ENCODE measurements at regions not wholly inside any gene's neighbourhood (a gene's known extent, or its start where the extent isn't known, plus 50 kb on each side); places are given as distances from the start of the nearest gene placed in this dataset.

DNA sequence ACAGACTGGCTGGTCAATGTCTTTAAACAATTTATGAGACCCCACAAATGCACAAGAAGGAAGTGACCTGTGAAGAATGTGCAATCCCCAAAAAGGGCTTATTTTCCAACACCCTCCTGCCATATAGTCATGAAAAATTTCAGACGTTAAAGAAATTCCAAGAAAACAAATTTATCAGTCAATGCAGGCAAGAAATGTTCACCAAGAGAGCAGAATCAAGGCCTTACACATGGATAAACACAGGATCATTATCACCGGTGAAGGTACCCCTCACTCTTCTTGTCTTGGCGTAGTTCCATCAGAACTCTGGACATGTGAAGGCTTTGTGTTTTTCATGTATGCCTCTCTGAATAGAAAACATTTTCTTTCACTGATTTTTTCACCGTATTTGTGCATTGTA is 186.7 kb upstream of the GALNTL6 start:
- intact Hi-C loops (cut with micrococcal nuclease): no loop called here
- CTCF ChIA-PET: no interaction called here
- no peak for DNase-seq
- H3K9me3 Mint-ChIP-seq: no peaks in the 10 kb centered on the region
- H3K27me3 Mint-ChIP-seq (ENCODE audit: low read depth): no peaks in the 10 kb centered on the region
- H3K4me3 Mint-ChIP-seq: no peak overlapping the region
- H3K4me1 Mint-ChIP-seq (ENCODE audit: low read depth): no peaks in the 10 kb centered on the region
- no peak overlapping the region for H3K27ac Mint-ChIP-seq
- H3K36me3 Mint-ChIP-seq (ENCODE audit: low read depth): no peaks in the 10 kb centered on the region

DNA sequence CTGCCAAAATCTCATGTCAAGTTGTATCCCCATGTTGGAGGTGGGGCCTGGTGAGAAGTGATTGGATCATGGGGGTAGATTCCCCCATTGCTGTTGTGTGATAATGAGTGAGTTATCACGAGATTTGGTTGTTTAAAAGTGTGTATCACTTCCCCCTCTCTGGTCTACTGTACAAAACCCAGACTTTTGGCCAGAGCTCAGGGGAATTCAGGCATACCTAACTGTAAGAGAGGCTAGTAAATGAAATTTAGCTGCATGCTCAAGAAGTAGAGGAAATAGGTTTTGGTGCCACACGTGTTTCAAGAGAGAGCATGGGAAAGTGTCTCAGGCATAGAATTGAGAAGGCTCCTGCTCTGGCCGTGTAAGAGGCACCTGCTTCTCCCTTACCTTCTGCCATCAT is 190.5 kb upstream of the GALNTL6 start:
- Mint-ChIP-seq H3K9me3 (no peaks in the 10 kb centered on the region), H3K27ac (no peak overlapping the region), H3K4me3 (no peak overlapping the region), H3K36me3 (ENCODE audit: low read depth) (no peaks in the 10 kb centered on the region), H3K27me3 (ENCODE audit: low read depth) (no peaks in the 10 kb centered on the region), H3K4me1 (ENCODE audit: low read depth) (no peaks in the 10 kb centered on the region)
- DNase-seq: no peak
- intact Hi-C loops (cut with micrococcal nuclease): no loop called here
- CTCF ChIA-PET: no interaction called here

DNA sequence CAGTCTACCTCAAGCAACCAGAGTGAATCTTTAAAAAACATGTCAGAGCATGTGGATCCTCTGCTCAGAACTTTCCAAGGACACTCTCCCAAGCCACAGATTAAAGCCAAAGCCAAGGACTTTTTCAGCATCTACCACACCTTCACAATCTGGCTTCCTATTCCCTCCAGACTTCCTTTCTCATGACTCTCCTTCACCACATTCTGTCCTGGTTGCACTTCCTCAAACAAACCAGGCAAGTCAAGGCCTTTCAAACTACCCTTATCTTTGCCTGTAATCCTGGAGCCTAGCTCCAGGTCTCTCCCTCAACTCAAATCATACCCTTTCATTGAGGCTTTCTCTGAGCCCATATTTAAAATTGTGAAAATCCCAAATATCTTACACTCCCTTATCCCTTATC is 191.6 kb upstream of the GALNTL6 start:
- CTCF ChIA-PET: interaction anchor here (0.9 kb wide), 1 partner anchor 322 kb away, joined by 4 read pairs; no protein-coding TSS in a partner anchor
- no peaks in the 10 kb centered on the region for H3K27me3 Mint-ChIP-seq (ENCODE audit: low read depth)
- H3K36me3 Mint-ChIP-seq (ENCODE audit: low read depth): no peaks in the 10 kb centered on the region
- no peak overlapping the region for H3K27ac Mint-ChIP-seq
- no peak overlapping the region for H3K4me3 Mint-ChIP-seq
- intact Hi-C loops (cut with micrococcal nuclease): no loop called here
- no peaks in the 10 kb centered on the region for H3K9me3 Mint-ChIP-seq
- H3K4me1 Mint-ChIP-seq (ENCODE audit: low read depth): no peaks in the 10 kb centered on the region
- DNase-seq: no peak

DNA sequence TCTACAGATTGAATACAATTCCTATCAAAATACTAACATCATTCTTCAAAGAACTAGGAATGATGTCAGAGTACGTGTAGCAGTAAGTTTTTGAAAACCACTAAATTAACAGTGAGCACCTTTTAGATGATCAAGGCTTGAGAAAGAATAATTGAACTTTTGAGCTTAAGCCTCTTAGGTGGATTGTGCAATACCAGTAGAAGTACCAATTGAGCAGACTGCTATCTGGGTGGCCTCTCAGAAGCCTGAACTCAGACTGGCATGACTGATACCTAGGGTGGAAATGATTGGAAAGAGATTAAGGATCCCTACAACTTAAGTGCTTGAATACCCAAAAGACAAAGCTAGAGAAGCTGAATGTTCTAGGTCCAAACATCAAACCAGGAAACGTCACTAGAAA is 200.3 kb upstream of the GALNTL6 start:
- Mint-ChIP-seq H3K36me3 (ENCODE audit: low read depth) (no peaks in the 10 kb centered on the region), H3K9me3 (peaks cover 1% of the 10 kb centered on the region), H3K27ac (no peak overlapping the region), H3K4me3 (no peak overlapping the region), H3K4me1 (ENCODE audit: low read depth) (no peaks in the 10 kb centered on the region), H3K27me3 (ENCODE audit: low read depth) (no peaks in the 10 kb centered on the region)
- CTCF ChIA-PET: interaction anchor here (0.6 kb wide), 1 partner anchor 1672 kb away, joined by 4 read pairs; no protein-coding TSS in a partner anchor
- intact Hi-C loops (cut with micrococcal nuclease): no loop called here
- DNase-seq: no peak

DNA sequence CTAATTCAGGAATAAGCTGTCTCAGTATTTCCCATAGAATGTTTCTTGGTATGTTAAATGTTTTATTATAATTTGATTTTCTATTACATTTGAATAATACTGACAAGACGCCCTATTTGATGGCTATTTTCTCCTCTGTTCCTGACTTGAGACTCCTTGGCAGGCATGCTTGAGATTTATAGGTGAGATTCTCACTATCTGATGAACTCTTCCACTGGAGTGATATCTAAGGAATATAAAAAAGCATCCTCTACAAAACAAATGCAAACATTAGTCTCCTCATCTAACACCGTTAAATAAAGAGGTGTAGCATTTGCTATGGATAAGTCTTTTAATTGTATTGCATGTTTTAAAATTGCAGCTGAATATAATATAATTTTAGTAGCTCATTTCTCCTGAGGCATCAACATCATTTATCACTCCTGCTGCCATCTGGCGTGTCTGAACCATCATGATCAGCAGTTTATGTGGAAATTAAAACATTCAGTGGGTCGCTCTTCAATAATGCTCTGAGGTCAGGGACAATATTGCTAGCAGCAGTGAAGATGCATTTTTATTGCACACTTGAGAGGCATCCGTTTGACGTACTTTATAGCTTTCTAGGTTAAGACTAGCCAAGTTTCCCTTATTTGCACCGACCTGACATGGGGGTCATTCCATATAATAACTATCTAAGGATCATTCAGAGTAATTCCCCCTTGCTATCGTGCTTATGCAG is 210.4 kb upstream of the GALNTL6 start:
- H3K27me3 Mint-ChIP-seq (ENCODE audit: low read depth): no peaks in the 10 kb centered on the region
- DNase-seq: no peak
- intact Hi-C loops (cut with micrococcal nuclease): no loop called here
- no peak overlapping the region for H3K4me3 Mint-ChIP-seq
- H3K36me3 Mint-ChIP-seq (ENCODE audit: low read depth): no peaks in the 10 kb centered on the region
- peaks cover 4% of the 10 kb centered on the region for H3K9me3 Mint-ChIP-seq
- no peaks in the 10 kb centered on the region for H3K4me1 Mint-ChIP-seq (ENCODE audit: low read depth)
- no peak overlapping the region for H3K27ac Mint-ChIP-seq
- CTCF ChIA-PET: no interaction called here

DNA sequence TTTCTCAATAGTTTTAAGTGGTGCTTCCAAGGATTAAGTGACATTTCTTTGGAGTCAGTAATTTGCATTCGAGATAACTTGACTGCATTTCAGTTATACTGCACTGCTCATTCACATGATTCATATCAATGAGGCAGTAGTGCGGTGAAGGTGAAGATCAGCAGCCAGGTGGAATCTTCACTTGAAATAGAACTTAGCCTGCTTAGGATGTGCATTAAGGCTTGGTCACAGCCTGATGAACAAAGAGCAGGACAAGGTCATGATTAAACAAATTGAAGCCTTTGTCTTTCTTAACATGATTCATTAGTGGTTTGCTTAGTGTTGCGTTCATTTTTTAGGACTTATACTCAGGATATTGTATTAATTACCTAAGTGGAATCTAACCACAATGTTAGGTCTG is 212.1 kb upstream of the GALNTL6 start:
- Mint-ChIP-seq H3K27ac (no peak overlapping the region), H3K4me1 (ENCODE audit: low read depth) (no peaks in the 10 kb centered on the region), H3K36me3 (ENCODE audit: low read depth) (no peaks in the 10 kb centered on the region), H3K27me3 (ENCODE audit: low read depth) (no peaks in the 10 kb centered on the region), H3K9me3 (peaks cover 5% of the 10 kb centered on the region), H3K4me3 (no peak overlapping the region)
- DNase-seq: no peak
- intact Hi-C loops (cut with micrococcal nuclease): no loop called here
- CTCF ChIA-PET: no interaction called here

DNA sequence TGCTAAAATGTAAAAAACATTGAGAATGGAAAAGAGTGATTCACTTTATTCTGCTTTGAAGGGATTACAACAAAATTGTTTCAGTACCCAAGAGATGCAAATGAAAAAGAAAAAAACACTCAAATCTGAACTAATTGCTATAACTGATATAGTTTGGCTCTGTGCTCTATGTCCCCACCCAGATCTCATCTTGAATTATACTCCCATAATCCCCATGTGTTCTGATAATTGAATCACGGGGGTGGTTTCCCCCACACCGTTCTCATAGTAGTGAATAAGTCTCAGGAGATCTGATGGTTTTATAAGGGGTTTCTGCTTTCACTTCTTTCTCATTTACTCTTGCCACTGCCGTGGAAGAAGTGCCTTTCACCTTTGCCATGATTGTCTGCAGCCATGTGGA is 213.6 kb upstream of the GALNTL6 start:
- Mint-ChIP-seq H3K4me1 (ENCODE audit: low read depth) (no peaks in the 10 kb centered on the region), H3K27me3 (ENCODE audit: low read depth) (no peaks in the 10 kb centered on the region), H3K4me3 (no peak overlapping the region), H3K9me3 (peaks cover 5% of the 10 kb centered on the region), H3K27ac (no peak overlapping the region), H3K36me3 (ENCODE audit: low read depth) (no peaks in the 10 kb centered on the region)
- CTCF ChIA-PET: no interaction called here
- intact Hi-C loops (cut with micrococcal nuclease): no loop called here
- no peak for DNase-seq

DNA sequence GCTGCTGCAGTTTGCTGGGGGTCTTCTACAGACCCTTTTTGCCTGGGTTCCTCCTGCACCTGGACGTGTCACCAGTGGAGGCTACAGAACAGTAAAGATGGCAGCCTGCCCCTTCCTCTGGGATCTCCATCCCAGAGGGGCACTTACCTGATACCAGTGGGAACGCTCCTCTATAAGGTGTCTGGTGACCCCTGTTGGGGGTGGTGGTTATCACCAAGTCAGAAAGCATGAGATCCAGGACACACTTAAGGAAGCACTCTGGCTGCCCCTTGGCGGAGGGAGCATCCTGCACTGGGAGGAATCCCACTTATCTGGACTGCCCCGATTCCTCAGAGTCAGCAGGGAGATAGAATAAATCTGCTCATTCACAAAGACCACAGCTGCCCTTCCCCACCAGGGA is 218.9 kb upstream of the GALNTL6 start:
- no peak for DNase-seq
- H3K9me3 Mint-ChIP-seq: peaks cover 3% of the 10 kb centered on the region
- CTCF ChIA-PET: no interaction called here
- no peak overlapping the region for H3K27ac Mint-ChIP-seq
- H3K4me3 Mint-ChIP-seq: no peak overlapping the region
- H3K4me1 Mint-ChIP-seq (ENCODE audit: low read depth): no peaks in the 10 kb centered on the region
- H3K27me3 Mint-ChIP-seq (ENCODE audit: low read depth): no peaks in the 10 kb centered on the region
- no peaks in the 10 kb centered on the region for H3K36me3 Mint-ChIP-seq (ENCODE audit: low read depth)
- intact Hi-C loops (cut with micrococcal nuclease): no loop called here

DNA sequence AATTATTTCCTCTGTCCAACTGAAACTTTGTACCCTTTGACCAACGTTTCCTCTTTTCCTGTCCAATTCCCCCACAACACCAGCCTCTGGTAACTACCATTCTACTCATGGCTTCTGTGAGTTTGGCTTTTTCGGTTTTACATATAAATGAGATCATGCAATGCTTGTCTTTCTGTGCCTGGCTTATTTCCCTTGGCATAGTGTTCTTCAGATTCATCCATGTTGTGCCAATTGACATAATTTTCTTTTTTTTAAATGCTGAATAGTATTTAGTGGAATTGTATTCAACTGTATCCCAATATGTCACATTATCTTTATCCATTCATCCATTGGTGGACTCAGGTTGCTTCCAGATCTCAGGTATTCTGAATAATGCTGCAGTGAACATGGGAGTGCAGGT is 222.5 kb upstream of the GALNTL6 start:
- Mint-ChIP-seq H3K27ac (no peak overlapping the region), H3K4me1 (ENCODE audit: low read depth) (no peaks in the 10 kb centered on the region), H3K27me3 (ENCODE audit: low read depth) (no peaks in the 10 kb centered on the region), H3K36me3 (ENCODE audit: low read depth) (no peaks in the 10 kb centered on the region), H3K9me3 (peaks cover 2% of the 10 kb centered on the region), H3K4me3 (no peak overlapping the region)
- DNase-seq: no peak
- intact Hi-C loops (cut with micrococcal nuclease): no loop called here
- CTCF ChIA-PET: no interaction called here

DNA sequence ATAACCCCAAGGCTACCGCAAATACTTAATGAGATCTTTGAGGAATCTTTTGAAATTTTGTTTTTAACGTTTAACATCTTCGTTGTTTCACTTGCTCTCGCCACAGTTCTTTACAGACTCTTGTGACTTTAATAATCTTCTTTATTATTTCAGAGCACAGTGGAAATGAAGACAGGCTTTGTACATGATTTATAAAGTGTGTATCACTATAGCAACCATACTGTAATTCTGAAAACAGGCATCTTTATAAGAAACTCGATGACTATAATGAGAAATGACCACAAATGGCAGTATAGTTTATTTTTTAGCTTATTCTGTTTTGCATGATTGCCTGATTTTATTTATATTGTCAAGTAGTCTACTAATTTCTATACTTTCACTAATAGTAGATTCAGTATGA is 224.4 kb upstream of the GALNTL6 start:
- Mint-ChIP-seq H3K27ac (no peak overlapping the region), H3K27me3 (ENCODE audit: low read depth) (no peaks in the 10 kb centered on the region), H3K4me1 (ENCODE audit: low read depth) (no peaks in the 10 kb centered on the region), H3K36me3 (ENCODE audit: low read depth) (no peaks in the 10 kb centered on the region), H3K9me3 (peaks cover 2% of the 10 kb centered on the region), H3K4me3 (no peak overlapping the region)
- CTCF ChIA-PET: no interaction called here
- intact Hi-C loops (cut with micrococcal nuclease): no loop called here
- no peak for DNase-seq

DNA sequence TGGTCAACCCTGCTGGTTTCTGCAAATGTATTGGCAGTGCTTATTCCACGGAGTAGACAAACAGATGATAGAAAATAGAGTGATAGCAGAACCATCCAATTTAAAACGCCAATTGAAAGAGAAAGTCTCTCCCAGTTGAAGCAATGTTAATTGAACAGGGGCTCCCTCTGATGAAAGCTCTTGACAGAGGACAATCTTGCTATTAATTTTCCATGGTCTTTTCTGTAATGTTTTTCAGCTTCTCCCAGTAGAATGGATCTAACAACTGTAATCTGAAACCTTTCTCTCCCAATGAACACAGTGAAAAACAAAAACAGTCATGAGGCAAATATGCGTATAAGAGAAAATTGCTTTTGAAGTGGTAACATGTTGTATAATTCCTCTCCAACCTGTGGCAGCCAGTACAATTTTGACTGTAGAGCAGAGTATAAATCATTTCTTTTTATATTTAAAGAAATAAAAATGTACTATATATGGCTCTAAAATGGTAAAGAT is 225.1 kb upstream of the GALNTL6 start:
- Mint-ChIP-seq H3K9me3 (peaks cover 2% of the 10 kb centered on the region), H3K27ac (no peak overlapping the region), H3K4me3 (no peak overlapping the region), H3K36me3 (ENCODE audit: low read depth) (no peaks in the 10 kb centered on the region), H3K27me3 (ENCODE audit: low read depth) (no peaks in the 10 kb centered on the region), H3K4me1 (ENCODE audit: low read depth) (no peaks in the 10 kb centered on the region)
- DNase-seq: no peak
- intact Hi-C loops (cut with micrococcal nuclease): no loop called here
- CTCF ChIA-PET: no interaction called here

DNA sequence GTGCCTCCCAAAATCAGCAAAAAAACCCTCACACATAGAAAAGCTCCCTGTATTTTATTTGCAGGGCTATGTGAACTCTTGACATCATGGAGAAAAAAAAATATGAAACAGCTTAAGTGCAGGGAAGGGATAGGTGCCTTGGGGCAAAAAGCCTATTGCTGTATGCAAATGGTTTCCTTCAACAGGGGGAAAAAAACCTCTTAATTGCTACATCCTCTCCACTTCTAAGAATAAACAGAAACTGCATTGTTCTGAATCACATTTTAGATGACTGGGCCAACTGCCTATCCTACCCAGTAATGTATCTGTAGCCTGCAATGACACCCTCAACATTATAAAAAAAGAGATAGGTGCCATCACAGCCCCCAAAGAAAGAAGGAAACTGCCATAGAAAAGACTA is 229.4 kb upstream of the GALNTL6 start:
- CTCF ChIA-PET: no interaction called here
- H3K4me3 Mint-ChIP-seq: no peak overlapping the region
- no peaks in the 10 kb centered on the region for H3K9me3 Mint-ChIP-seq
- intact Hi-C loops (cut with micrococcal nuclease): no loop called here
- no peaks in the 10 kb centered on the region for H3K27me3 Mint-ChIP-seq (ENCODE audit: low read depth)
- H3K27ac Mint-ChIP-seq: no peak overlapping the region
- H3K4me1 Mint-ChIP-seq (ENCODE audit: low read depth): no peaks in the 10 kb centered on the region
- no peak for DNase-seq
- H3K36me3 Mint-ChIP-seq (ENCODE audit: low read depth): no peaks in the 10 kb centered on the region

DNA sequence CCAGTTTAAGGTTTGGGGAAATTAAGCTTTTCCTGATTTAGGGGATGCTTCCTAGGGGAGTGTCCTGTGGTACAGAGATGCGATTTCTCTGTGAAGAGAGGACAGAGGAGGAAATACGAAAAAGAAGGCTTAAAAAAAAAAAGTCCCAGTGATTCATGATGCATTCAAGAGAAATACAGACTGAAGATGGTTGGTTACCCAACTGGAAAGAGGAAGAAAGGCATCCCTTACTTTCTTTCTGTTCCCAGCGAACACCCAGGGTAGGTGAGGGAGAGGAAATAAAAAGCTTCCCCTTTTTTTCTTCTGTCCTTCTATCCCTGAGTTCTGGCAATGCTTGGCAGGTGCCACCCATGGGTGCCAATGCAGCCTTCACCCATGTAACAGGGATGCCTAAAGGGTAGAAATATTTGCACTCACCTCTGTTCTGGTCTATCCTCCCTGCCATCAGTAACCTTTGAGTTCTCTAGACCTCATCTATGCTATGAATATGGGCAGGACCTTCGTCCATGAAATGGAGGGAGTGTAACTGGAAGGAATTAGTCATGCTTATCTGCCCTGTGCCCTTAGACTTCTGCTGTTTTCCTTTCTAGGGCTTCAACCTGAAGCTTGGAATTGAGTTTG is 230.1 kb upstream of the GALNTL6 start:
- Mint-ChIP-seq H3K4me3 (no peak overlapping the region), H3K27me3 (ENCODE audit: low read depth) (no peaks in the 10 kb centered on the region), H3K4me1 (ENCODE audit: low read depth) (no peaks in the 10 kb centered on the region), H3K27ac (no peak overlapping the region), H3K9me3 (peaks cover 1% of the 10 kb centered on the region), H3K36me3 (ENCODE audit: low read depth) (no peaks in the 10 kb centered on the region)
- DNase-seq: no peak
- CTCF ChIA-PET: no interaction called here
- intact Hi-C loops (cut with micrococcal nuclease): no loop called here
